ENCODE measurements at regions not wholly inside any gene's neighbourhood (a gene's known extent, or its start where the extent isn't known, plus 50 kb on each side); places are given as distances from the start of the nearest gene placed in this dataset.

DNA sequence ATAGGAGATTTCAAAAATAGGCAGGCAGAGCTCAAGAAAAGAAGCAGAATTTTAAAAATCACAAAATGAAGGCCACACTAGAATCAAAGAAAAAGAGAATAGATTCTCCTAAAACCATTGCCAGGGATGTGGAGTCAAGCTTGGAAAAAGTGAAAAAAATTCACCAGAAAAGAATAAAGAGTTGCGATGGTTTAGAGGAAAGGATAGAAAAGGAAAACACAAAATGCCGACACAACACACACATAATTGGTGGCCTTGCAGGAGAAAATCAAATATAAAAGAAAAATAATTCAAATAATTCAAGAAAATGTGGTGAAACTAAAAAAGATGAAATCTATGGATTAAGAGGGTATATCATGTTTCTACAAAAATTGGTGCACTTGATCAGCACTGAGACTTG is 181.6 kb upstream of the C14orf180 start:
- TF ChIP-seq RAD21 (conservative IDR thresholded peaks at IDR 0.05) = no peak
- no peak for TF ChIP-seq SMC3 (conservative IDR thresholded peaks at IDR 0.05; ENCODE audit: poor library complexity)
- TF ChIP-seq TAF1 (IDR thresholded peaks at IDR 0.05; ENCODE audit: low read depth) = no peak
- no peak for TF ChIP-seq EP300 (conservative IDR thresholded peaks at IDR 0.05; ENCODE audit: poor library complexity, severe bottlenecking)
- TF ChIP-seq EZH2 (IDR thresholded peaks at IDR 0.05; ENCODE audit: borderline replicate concordance, insufficient read depth, low read length, poor library complexity, severe bottlenecking) = no peak
- no peak for TF ChIP-seq POLR2AphosphoS5 (IDR thresholded peaks at IDR 0.05)
- no peak for TF ChIP-seq REST (IDR thresholded peaks at IDR 0.05; ENCODE audit: borderline replicate concordance)
- TF ChIP-seq MXI1 (conservative IDR thresholded peaks at IDR 0.05; ENCODE audit: poor library complexity, severe bottlenecking) = no peak
- TF ChIP-seq, protein P1, sequence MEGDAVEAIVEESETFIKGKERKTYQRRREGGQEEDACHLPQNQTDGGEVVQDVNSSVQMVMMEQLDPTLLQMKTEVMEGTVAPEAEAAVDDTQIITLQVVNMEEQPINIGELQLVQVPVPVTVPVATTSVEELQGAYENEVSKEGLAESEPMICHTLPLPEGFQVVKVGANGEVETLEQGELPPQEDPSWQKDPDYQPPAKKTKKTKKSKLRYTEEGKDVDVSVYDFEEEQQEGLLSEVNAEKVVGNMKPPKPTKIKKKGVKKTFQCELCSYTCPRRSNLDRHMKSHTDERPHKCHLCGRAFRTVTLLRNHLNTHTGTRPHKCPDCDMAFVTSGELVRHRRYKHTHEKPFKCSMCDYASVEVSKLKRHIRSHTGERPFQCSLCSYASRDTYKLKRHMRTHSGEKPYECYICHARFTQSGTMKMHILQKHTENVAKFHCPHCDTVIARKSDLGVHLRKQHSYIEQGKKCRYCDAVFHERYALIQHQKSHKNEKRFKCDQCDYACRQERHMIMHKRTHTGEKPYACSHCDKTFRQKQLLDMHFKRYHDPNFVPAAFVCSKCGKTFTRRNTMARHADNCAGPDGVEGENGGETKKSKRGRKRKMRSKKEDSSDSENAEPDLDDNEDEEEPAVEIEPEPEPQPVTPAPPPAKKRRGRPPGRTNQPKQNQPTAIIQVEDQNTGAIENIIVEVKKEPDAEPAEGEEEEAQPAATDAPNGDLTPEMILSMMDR (IDR thresholded peaks at IDR 0.05; ENCODE audit: poor library complexity, severe bottlenecking) = no peak
- H3K36me3 ChIP-seq (ENCODE audit: insufficient read depth, low read length) = no peaks in the 10 kb centered on the region
- no peaks in the 10 kb centered on the region for H3F3A ChIP-seq (ENCODE audit: insufficient read depth, low read length, poor library complexity, severe bottlenecking)
- no peak overlapping the region for H3K4me3 ChIP-seq (ENCODE audit: low read length)
- H2AFZ ChIP-seq (ENCODE audit: low read depth, low read length) = no peak overlapping the region
- no peak overlapping the region for H3K9ac ChIP-seq (ENCODE audit: low read length)
- H3K27me3 ChIP-seq (ENCODE audit: insufficient read depth, low read depth, low read length) = no peaks in the 10 kb centered on the region
- no peaks in the 10 kb centered on the region for H3K9me3 ChIP-seq (ENCODE audit: low read length)
- no peaks in the 10 kb centered on the region for H3K79me2 ChIP-seq (replicated peaks; ENCODE audit: insufficient read depth, low read length)
- no peak overlapping the region for H3K4me2 ChIP-seq (ENCODE audit: low read length)
- H3K27ac ChIP-seq (ENCODE audit: low read length) = no peak overlapping the region
- no peaks in the 10 kb centered on the region for H3K9me2 ChIP-seq (ENCODE audit: insufficient read depth, low read length)
- H4K20me1 ChIP-seq (ENCODE audit: insufficient read depth) = no peaks in the 10 kb centered on the region

GRCh38 chr14:104398656-104399055 is 180.9 kb upstream of the C14orf180 start:
- H3K9me2 ChIP-seq (ENCODE audit: insufficient read depth, low read length) = no peaks in the 10 kb centered on the region
- H3K27me3 ChIP-seq (ENCODE audit: insufficient read depth, low read depth, low read length) = no peaks in the 10 kb centered on the region
- TF ChIP-seq, protein P1 (IDR thresholded peaks at IDR 0.05; ENCODE audit: poor library complexity, severe bottlenecking) = no peak
- TF ChIP-seq TAF1 (IDR thresholded peaks at IDR 0.05; ENCODE audit: low read depth) (no peak), POLR2AphosphoS5 (IDR thresholded peaks at IDR 0.05) (no peak), MXI1 (conservative IDR thresholded peaks at IDR 0.05; ENCODE audit: poor library complexity, severe bottlenecking) (no peak), EP300 (conservative IDR thresholded peaks at IDR 0.05; ENCODE audit: poor library complexity, severe bottlenecking) (no peak), REST (IDR thresholded peaks at IDR 0.05; ENCODE audit: borderline replicate concordance) (no peak), EZH2 (IDR thresholded peaks at IDR 0.05; ENCODE audit: borderline replicate concordance, insufficient read depth, low read length, poor library complexity, severe bottlenecking) (no peak), RAD21 (conservative IDR thresholded peaks at IDR 0.05) (no peak)
- H3K4me3 ChIP-seq (ENCODE audit: low read length) = no peak overlapping the region
- no peaks in the 10 kb centered on the region for H4K20me1 ChIP-seq (ENCODE audit: insufficient read depth)
- no peaks in the 10 kb centered on the region for H3K9me3 ChIP-seq (ENCODE audit: low read length)
- H3K36me3 ChIP-seq (ENCODE audit: insufficient read depth, low read length) = no peaks in the 10 kb centered on the region
- H3K27ac ChIP-seq (ENCODE audit: low read length) = no peak overlapping the region
- no peak overlapping the region for H3K4me2 ChIP-seq (ENCODE audit: low read length)
- H2AFZ ChIP-seq (ENCODE audit: low read depth, low read length) = no peak overlapping the region
- no peaks in the 10 kb centered on the region for H3K79me2 ChIP-seq (replicated peaks; ENCODE audit: insufficient read depth, low read length)
- H3K9ac ChIP-seq (ENCODE audit: low read length) = no peak overlapping the region
- no peaks in the 10 kb centered on the region for H3F3A ChIP-seq (ENCODE audit: insufficient read depth, low read length, poor library complexity, severe bottlenecking)
